H9 (cell line): ENCODE measurements at regions not wholly inside any gene's neighbourhood (a gene's known extent, or its start where the extent isn't known, plus 50 kb on each side); places are given as distances from the start of the nearest gene placed in this dataset.
"Not testable (repeated sequence)": the region's sequence is repeated elsewhere in the genome, so short reads cannot be mapped to it uniquely, and the experiment has no call there.

Source experiments
- DNase-seq: peaks from one replicate; pipeline ENCODE4 v3.0.0-alpha.2; 2017
- H2AFZ ChIP-seq: one replicate; pipeline ENCODE4 v1.6.1; 2013; ENCODE audit warnings: mild to moderate bottlenecking, low read length, control low read depth, moderate library complexity
- H2AK5ac ChIP-seq: 2 replicates; pipeline ENCODE4 v1.6.1; 2013; ENCODE audit warnings: low read length, control low read depth, mixed read lengths; ENCODE audit not compliant: insufficient read length
- H2BK120ac ChIP-seq: one replicate; pipeline ENCODE4 v1.6.1; 2013; ENCODE audit warnings: low read depth, mild to moderate bottlenecking, low read length, control low read depth, inconsistent platforms; ENCODE audit not compliant: poor library complexity, severe bottlenecking
- H2BK12ac ChIP-seq: 2 replicates; pipeline ENCODE4 v1.6.1; 2013; ENCODE audit warnings: low read length, control low read depth, mixed read lengths, low read depth; ENCODE audit not compliant: insufficient read length
- H2BK15ac ChIP-seq: 2 replicates; pipeline ENCODE4 v1.6.1; 2013; ENCODE audit warnings: low read depth, low read length, control low read depth
- H2BK20ac ChIP-seq: one replicate; pipeline ENCODE4 v1.6.1; 2013; ENCODE audit warnings: low read depth, mild to moderate bottlenecking, low read length, control low read depth, inconsistent platforms; ENCODE audit not compliant: poor library complexity, severe bottlenecking
- H2BK5ac ChIP-seq: 2 replicates; pipeline ENCODE4 v1.6.1; 2013; ENCODE audit warnings: low read length, control low read depth, mixed read lengths; ENCODE audit not compliant: insufficient read length
- H3K14ac ChIP-seq: 2 replicates; pipeline ENCODE4 v1.6.1; 2013; ENCODE audit warnings: low read length, control low read depth; ENCODE audit not compliant: insufficient read depth
- H3K18ac ChIP-seq: 2 replicates; pipeline ENCODE4 v1.6.1; 2013; ENCODE audit warnings: low read depth, mild to moderate bottlenecking, mixed read lengths, low read length, control low read depth; ENCODE audit not compliant: insufficient read length
- H3K23ac ChIP-seq: 2 replicates; pipeline ENCODE4 v1.6.1; 2013; ENCODE audit warnings: low read length, control low read depth, mixed read lengths, low read depth; ENCODE audit not compliant: insufficient read length
- H3K23me2 ChIP-seq: 2 replicates; pipeline ENCODE4 v1.6.1; 2013; ENCODE audit warnings: low read depth, mild to moderate bottlenecking, mixed read lengths, low read length, control low read depth; ENCODE audit not compliant: insufficient read length, poor library complexity, severe bottlenecking
- H3K27ac ChIP-seq: 2 replicates; pipeline ENCODE4 v1.5.1; 2013; ENCODE audit warnings: low read length, control low read depth, mixed read lengths, low read depth; ENCODE audit not compliant: insufficient read length
- H3K27me3 ChIP-seq: 2 replicates; pipeline ENCODE4 v1.6.1; 2013; ENCODE audit warnings: low read length, control low read depth, inconsistent platforms; ENCODE audit not compliant: insufficient read depth
- H3K4ac ChIP-seq: 2 replicates; pipeline ENCODE4 v1.6.1; 2013; ENCODE audit warnings: low read depth, mild to moderate bottlenecking, control low read depth, inconsistent platforms, low read length, moderate library complexity
- H3K4me1 ChIP-seq: 2 replicates; pipeline ENCODE4 v1.6.1; 2013; ENCODE audit warnings: low read length, control low read depth, inconsistent platforms; ENCODE audit not compliant: insufficient read depth
- H3K4me2 ChIP-seq: 2 replicates; pipeline ENCODE4 v1.6.1; 2013; ENCODE audit warnings: low read length, control low read depth, mixed read lengths; ENCODE audit not compliant: insufficient read length, insufficient read depth
- H3K56ac ChIP-seq: 2 replicates; pipeline ENCODE4 v1.6.1; 2013; ENCODE audit warnings: low read depth, mild to moderate bottlenecking, mixed read lengths, low read length, control low read depth; ENCODE audit not compliant: insufficient read length
- H3K79me1 ChIP-seq: 2 replicates; pipeline ENCODE4 v1.6.1; 2013; ENCODE audit warnings: low read depth, mild to moderate bottlenecking, moderate library complexity, low read length, control low read depth, inconsistent platforms; ENCODE audit not compliant: insufficient read depth, poor library complexity, severe bottlenecking
- H3K79me2 ChIP-seq: 2 replicates; pipeline ENCODE4 v1.6.1; 2013; ENCODE audit warnings: low read length, control low read depth, inconsistent platforms; ENCODE audit not compliant: insufficient read depth
- H3K9ac ChIP-seq: 2 replicates; pipeline ENCODE4 v1.6.1; 2013; ENCODE audit warnings: low read length, control low read depth, mixed read lengths; ENCODE audit not compliant: insufficient read length; ENCODE audit errors: extremely low read depth
- H3K9me3 ChIP-seq: one replicate; pipeline ENCODE4 v1.6.1; 2013; ENCODE audit warnings: low read depth, low read length, inconsistent platforms; ENCODE audit not compliant: control insufficient read depth
- H3T11ph ChIP-seq: one replicate; pipeline ENCODE4 v1.6.1; 2013; ENCODE audit warnings: mild to moderate bottlenecking, low read length, control low read depth, inconsistent platforms
- H4K20me1 ChIP-seq: one replicate; pipeline ENCODE4 v1.6.1; 2013; ENCODE audit not compliant: control insufficient read depth, insufficient read length, insufficient read depth
- H4K5ac ChIP-seq: 2 replicates; pipeline ENCODE4 v1.6.1; 2013; ENCODE audit warnings: low read depth, mild to moderate bottlenecking, mixed read lengths, low read length, control low read depth; ENCODE audit not compliant: insufficient read length
- H4K8ac ChIP-seq: replicated peaks from 2 replicates; pipeline ENCODE4 v1.6.1; 2013; ENCODE audit warnings: low read length, control low read depth, mixed read lengths, low read depth; ENCODE audit not compliant: insufficient read length
- H4K91ac ChIP-seq: 2 replicates; pipeline ENCODE4 v1.6.1; 2013; ENCODE audit warnings: low read depth, mild to moderate bottlenecking, moderate library complexity, mixed read lengths, low read length, control low read depth; ENCODE audit not compliant: insufficient read length
- H3K27ac Mint-ChIP-seq, 3 experiments: 2 replicates in 2 of 3; 3 replicates in 1 of 3; pipeline ENCODE4 v1.8.0; 2020 to 2021; ENCODE audit warnings: mixed read lengths in 3 of 3, mild to moderate bottlenecking in 1 of 3, moderate library complexity in 1 of 3
- H3K27me3 Mint-ChIP-seq: 2 replicates; pipeline ENCODE4 v1.8.0; 2021; ENCODE audit warnings: low read depth, mild to moderate bottlenecking, moderate library complexity, mixed read lengths
- H3K36me3 Mint-ChIP-seq, 3 experiments: 2 replicates in 2 of 3; 3 replicates in 1 of 3; pipeline ENCODE4 v1.8.0; 2020 to 2021; ENCODE audit warnings: low read depth in 3 of 3, mixed read lengths in 3 of 3; ENCODE audit not compliant: insufficient read depth in 1 of 3
- H3K4me1 Mint-ChIP-seq, 2 experiments: 2 replicates each; pipeline ENCODE4 v1.8.0; 2020; ENCODE audit warnings: mixed read lengths in 2 of 2
- H3K4me3 Mint-ChIP-seq, 2 experiments: 2 replicates in 1 of 2; 3 replicates in 1 of 2; pipeline ENCODE4 v1.8.0; 2020 to 2021; ENCODE audit warnings: mild to moderate bottlenecking in 2 of 2, mixed read lengths in 2 of 2, moderate library complexity in 1 of 2
- H3K9me3 Mint-ChIP-seq, 2 experiments: 2 replicates in 1 of 2; 3 replicates in 1 of 2; pipeline ENCODE4 v1.8.0; 2020; ENCODE audit warnings: mild to moderate bottlenecking in 2 of 2, mixed read lengths in 2 of 2, moderate library complexity in 1 of 2
- WGBS: extraction: QIAGEN DNeasy Blood & Tissue Kit; methylation state at CpG from one replicate; pipeline ENCODE4 v1.1.7; 2013; ENCODE audit warnings: missing lambda C conversion rate, low lambda C conversion rate, mixed read lengths; ENCODE audit not compliant: insufficient read length; ENCODE audit errors: extremely low coverage; 5-methylcytosine and 5-hydroxymethylcytosine counted together

DNA sequence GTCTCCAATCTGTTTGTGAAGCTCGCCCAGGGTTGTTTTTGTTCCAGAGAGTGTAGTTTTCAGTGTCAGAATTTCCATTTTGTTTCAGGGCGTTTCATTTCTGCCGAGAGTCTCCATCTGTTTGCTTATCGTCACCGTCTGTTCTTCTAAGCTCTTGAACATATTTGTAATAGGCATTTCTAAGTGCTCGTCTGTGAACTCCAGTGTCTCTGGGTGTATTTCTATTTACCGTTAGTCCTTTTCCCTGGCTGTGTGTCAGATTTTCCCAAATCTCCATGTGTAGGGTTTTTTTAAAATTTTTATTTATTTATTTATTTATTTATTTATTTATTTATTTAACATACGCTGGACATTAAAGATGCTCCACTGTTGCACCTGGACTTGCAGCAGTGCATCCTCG, 62.5 kb upstream of the LRPAP1 start:
- not testable (repeated sequence) for DNase-seq, H4K91ac ChIP-seq, H3K4me1 ChIP-seq, H2BK5ac ChIP-seq, H2BK20ac ChIP-seq, H3K27ac ChIP-seq, H4K20me1 ChIP-seq, H3K4me2 ChIP-seq, H4K8ac ChIP-seq, H3K9ac ChIP-seq, H3K56ac ChIP-seq, H3K18ac ChIP-seq, H3K9me3 Mint-ChIP-seq, H3K4me3 Mint-ChIP-seq, H3K14ac ChIP-seq, H3K23ac ChIP-seq, H3T11ph ChIP-seq, H3K27me3 ChIP-seq, H3K79me2 ChIP-seq, H3K36me3 Mint-ChIP-seq, H2BK12ac ChIP-seq, H3K79me1 ChIP-seq, H3K27ac Mint-ChIP-seq, H3K4ac ChIP-seq, H2AFZ ChIP-seq, H4K5ac ChIP-seq, H3K9me3 ChIP-seq, H3K4me1 Mint-ChIP-seq, H2BK120ac ChIP-seq, H2AK5ac ChIP-seq, H2BK15ac ChIP-seq, H3K23me2 ChIP-seq
- WGBS, result no CpG with 5 or more reads among the region's 9 CpGs
- peaks cover 24% of the 10 kb centered on the region for H3K27me3 Mint-ChIP-seq

DNA sequence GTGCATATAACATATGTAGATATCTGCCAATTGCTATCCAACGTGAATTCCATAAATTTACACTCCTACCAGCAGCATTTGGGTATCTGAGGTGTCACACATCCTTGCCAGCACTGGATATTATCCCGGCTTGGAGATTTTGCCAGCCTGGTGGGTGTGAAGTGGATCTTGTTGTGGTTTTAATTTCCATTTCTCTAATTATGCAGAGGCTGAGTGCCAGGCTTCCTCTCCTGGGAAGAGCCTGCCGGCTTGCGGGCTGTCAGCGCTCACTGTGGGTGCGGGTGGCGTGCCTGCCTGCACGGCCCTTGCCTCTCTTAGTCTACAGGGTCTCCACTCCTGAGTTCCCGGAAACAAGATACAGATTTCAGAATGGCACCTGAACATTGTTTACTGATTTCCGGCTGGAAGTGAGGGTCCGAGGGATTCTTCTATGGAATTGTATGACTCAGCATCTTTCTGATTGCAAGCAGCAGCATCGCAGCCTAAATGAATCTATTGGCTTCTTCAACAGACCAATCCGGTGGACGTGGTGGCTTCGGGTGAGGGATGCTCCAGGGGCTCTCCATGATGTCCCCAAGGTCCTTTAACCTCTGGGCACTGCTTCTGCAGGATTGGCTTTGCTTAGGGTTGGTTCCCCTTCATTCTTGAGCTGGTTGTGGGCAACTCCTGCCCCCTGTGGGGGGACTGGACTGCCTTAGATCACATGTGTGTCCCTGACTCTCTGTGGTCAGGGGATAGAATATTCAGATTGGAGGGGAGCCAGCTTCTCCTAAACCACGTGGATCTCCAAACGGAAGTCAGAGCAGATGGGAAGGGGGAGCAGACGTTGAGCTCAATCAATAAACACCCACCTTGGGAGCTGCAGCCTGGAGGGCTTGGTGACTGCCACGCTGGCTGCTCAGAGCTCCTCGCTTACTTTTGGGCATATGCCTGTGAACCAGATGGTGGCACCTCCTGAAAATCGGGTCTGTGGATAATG, 58.0 kb upstream of the LRPAP1 start:
- H3K9me3 Mint-ChIP-seq, H2AK5ac ChIP-seq, H3K14ac ChIP-seq, H4K20me1 ChIP-seq, H2BK20ac ChIP-seq, H3K27ac ChIP-seq, H3K23me2 ChIP-seq, H3K79me2 ChIP-seq, H4K8ac ChIP-seq, H4K91ac ChIP-seq, H3K4ac ChIP-seq, H3K18ac ChIP-seq, H3K27me3 ChIP-seq, H3K79me1 ChIP-seq, H2AFZ ChIP-seq, H3K23ac ChIP-seq, H3K56ac ChIP-seq, H2BK12ac ChIP-seq, H3K4me3 Mint-ChIP-seq, H2BK15ac ChIP-seq, H3K4me2 ChIP-seq, H3K36me3 Mint-ChIP-seq, H3K9me3 ChIP-seq, H2BK5ac ChIP-seq, H4K5ac ChIP-seq, H3K27ac Mint-ChIP-seq, H2BK120ac ChIP-seq, H3K9ac ChIP-seq, H3K4me1 ChIP-seq, H3T11ph ChIP-seq, H3K4me1 Mint-ChIP-seq, DNase-seq: not testable (repeated sequence)
- no CpG with 5 or more reads among the region's 21 CpGs for WGBS
- H3K27me3 Mint-ChIP-seq, result peaks cover 32% of the 10 kb centered on the region
